Activated naive CD4-positive, alpha-beta T cell treated with Interleukin-2 at 50 U/mL for 16 hours (primary cell): ENCODE measurements at regions not wholly inside any gene's neighbourhood (a gene's known extent, or its start where the extent isn't known, plus 50 kb on each side); places are given as distances from the start of the nearest gene placed in this dataset.
"Not testable (repeated sequence)": the region's sequence is repeated elsewhere in the genome, so short reads cannot be mapped to it uniquely, and the experiment has no call there.

Source experiments
- DNase-seq: peaks from one replicate; pipeline ENCODE4 v3.0.0-alpha.2; 2020

GRCh38 chr20:53855733-53856132, 214.7 kb downstream of the BCAS1 start:
- DNase-seq = no peak

DNA sequence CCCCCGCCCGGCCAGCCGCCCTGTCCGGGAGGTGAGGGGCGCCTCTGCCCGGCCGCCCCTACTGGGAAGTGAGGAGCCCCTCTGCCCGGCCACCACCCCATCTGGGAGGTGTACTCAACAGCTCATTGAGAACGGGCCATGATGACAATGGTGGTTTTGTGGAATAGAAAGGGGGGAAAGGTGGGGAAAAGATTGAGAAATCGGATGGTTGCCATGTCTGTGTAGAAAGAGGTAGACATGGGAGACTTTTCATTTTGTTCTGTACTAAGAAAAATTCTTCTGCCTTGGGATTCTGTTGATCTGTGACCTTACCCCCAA, 215.8 kb downstream of the BCAS1 start:
- DNase-seq = not testable (repeated sequence)

- no peak for DNase-seq
Measured at GRCh38 chr20:53853111-53853713, 217.2 kb downstream of the BCAS1 start.

- no peak for DNase-seq
Measured at GRCh38 chr20:53852691-53853090, 217.7 kb downstream of the BCAS1 start.

DNA sequence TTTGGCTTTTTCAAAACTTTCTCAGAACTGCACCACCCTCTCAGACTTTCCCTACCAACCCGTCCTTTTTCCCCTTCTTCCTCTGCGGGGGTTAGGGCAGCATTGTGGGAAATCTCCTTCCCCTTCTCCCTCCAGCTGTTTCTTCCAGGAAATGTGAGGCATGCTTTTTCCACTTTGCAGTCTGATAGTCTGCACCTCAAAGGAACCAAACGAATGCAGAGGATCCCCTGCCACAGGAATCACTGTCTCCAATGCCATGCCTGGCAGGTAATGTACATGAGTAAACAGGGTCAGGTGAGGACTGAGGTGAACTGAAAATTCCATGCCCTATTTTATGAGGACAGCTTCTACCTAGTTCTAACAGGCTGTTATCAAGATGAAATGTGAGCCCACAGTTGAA, 218.4 kb downstream of the BCAS1 start:
- DNase-seq = no peak

DNA sequence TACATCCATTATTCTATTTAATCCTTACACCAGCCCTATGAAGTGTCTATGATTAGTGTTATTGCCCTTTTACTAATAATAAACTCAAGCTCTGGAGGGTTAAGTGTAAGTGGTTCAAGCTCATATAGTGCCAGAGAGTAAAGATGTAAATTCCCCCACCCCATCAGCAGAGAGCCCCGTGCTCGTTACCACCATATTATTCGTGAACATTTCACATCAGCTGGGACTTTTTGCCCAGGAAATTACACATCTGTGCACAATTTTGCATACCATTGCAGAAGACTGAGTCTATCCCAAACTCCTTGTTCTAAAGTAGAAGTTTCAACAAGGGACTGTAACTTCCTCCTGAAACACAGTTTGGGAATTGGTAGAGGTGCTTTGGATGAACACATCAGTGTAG, 220.1 kb downstream of the BCAS1 start:
- no peak for DNase-seq

- DNase-seq = no peak
Measured at GRCh38 chr20:53849471-53850059, 220.8 kb downstream of the BCAS1 start.

DNA sequence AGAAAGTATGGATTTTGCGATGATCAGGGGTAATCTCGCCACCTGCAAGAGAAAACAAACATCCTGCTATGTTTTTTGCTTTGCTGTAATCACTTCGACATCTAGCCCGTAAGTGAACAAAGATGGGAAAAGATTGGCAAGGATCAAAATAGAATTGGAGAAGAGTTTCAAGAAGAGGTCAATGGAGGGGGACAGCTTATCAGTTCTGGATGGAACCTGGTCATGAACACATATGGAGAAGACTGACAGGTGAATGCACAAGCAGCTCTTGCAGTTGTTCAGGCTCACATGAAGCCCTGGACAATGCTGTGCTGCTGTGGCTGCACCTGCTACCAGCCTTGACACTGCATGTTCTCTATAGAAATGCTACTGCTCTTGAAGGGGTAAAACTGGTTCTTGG, 222.1 kb downstream of the BCAS1 start:
- DNase-seq = no peak

DNA sequence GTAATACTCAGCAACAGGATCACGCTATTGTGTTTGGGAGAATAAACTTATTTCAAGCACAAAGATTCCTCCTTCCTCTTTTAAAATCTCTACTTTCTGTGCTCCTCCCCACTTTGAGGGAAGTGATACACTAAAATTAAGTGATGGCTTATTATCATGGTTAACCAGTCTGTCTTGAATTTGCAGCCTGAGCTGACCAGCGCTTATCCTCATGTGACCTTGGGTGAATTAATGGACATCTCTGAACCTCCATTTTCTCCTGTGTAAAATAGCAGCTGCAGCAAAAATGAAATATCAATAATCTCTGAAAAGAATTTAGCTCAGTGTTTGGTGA, 222.6 kb downstream of the BCAS1 start:
- no peak for DNase-seq

GRCh38 chr20:53847139-53847836, 223.1 kb downstream of the BCAS1 start:
- DNase-seq = no peak

DNA sequence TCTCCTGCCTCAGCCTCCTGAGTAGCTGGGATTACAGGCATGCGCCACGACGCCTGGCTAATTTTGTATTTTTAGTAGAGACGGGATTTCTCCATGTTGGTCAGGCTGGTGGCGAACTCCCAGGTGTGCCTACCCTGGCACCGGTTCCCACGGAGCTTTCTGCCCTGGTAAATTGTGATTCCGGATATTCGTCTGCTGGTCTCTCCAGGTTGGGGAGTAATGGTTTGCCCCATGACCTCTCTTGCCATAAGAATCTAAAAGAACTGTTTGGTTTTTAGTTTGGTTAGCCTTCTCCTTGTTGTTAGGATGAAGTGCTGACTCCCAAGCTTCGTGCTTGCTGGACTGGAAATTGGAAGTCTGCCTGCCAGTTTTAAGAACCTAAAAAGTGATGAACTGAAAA, 223.8 kb downstream of the BCAS1 start:
- DNase-seq = no peak

GRCh38 chr20:53845980-53846379, 224.4 kb downstream of the BCAS1 start:
- no peak for DNase-seq

- no peak for DNase-seq
Measured at GRCh38 chr20:53844259-53844658, 226.1 kb downstream of the BCAS1 start.

DNA sequence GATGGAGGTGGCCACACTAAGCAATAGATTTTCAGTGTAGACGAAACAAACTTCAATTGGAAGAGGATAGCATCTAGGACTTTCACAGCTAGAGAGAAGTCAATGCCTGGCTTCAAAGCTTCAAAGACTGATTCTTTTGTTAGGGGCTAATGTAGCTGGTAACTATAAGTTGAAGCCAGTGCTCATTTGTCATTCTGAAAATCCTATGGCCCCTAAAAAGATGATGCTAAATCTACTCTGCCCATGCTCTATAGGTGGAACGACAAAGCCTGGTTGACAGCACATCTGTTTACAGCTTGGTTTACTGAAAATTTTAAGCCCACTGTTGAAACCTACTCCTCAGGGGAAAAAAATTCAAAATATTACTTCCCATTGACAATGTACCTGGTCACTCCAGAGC, 226.7 kb downstream of the BCAS1 start:
- DNase-seq = no peak

DNA sequence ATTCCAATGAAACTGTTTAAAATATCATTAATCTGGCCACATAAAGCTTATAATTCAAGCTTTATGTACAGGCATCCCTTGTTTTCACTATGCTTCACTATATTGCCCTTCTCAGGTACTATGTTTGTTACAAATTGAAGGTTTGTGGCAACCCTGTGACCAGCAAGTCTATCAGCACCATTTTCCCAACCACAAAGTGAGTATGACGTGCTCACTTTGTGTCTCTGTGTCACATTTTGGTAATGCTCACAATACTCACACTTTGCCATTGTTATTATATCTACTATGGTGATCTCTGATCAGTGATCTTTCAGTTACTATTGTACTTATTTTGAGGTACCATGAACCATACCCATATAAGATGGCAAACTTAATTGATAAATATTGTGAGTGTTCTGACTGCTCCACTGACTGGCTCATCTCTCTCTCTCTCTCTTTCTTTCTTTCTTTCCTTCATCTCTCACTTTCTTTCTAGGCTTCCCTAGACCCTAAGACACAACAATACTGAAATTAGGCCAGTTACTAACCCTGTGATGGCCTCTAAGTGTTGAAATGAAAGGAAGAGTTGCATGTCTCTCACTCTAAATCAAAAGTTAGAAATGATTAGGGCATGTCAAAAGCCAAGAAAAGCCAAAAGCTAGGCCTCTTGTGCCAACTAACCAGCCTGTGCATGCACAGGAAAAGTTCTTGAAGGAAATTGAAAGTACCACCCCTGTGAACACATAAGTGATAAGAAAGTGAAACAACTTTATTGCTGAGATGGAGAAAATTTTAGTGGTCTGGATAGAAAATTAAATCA, 227.9 kb downstream of the BCAS1 start:
- no peak for DNase-seq

- DNase-seq = no peak
Measured at GRCh38 chr20:53841741-53842140, 228.7 kb downstream of the BCAS1 start.

DNA sequence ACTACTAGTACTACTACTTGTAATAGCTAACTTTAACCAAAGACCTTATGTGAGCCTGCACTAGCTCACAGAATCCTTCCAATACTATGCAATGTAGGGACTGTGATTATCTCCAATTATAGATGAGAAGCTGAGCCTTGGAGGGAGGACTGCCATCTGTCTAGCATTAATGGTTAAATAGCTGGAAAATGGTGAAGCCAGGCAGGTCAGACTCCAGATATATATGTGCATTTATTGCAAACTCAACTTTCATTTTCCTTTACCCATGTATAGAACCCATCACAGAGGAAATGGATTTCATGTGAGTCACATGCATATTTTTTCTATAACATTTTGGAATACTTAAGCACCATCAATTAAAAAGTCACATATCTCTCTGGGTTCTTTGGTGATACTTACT, 229.9 kb downstream of the BCAS1 start:
- no peak for DNase-seq

- peak; percentile 41 for DNase-seq
Measured at GRCh38 chr20:53839423-53840176, 230.8 kb downstream of the BCAS1 start.

DNA sequence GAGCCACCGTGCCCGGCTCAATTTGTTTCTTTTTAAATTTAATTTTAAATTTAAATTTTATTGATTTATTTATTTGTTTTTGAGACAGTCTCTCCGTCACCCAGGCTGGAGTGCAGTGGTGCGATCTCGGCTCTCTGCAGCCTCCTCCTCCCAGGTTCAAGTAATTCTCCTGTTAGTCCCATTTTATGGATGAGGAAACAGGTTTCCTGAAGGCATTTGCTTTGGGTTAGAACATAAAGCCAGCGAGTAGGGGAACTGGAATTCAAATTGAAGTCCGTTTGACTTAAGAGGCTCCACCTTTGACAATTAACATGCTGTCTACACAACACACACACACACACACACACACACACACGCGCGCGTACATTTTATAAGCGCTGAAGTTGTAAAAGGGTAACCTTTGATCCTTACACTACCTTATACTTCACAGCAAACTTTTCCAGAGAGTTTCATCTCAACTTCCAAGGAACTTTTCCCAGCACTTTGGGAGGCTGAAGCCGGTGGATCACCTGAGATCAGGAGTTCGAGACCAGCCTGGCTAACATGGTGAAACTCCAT, 232.0 kb downstream of the BCAS1 start:
- no peak for DNase-seq

- no peak for DNase-seq
Measured at GRCh38 chr20:53837126-53837826, 233.1 kb downstream of the BCAS1 start.

- DNase-seq = no peak
Measured at GRCh38 chr20:53834749-53835148, 235.6 kb downstream of the BCAS1 start.

DNA sequence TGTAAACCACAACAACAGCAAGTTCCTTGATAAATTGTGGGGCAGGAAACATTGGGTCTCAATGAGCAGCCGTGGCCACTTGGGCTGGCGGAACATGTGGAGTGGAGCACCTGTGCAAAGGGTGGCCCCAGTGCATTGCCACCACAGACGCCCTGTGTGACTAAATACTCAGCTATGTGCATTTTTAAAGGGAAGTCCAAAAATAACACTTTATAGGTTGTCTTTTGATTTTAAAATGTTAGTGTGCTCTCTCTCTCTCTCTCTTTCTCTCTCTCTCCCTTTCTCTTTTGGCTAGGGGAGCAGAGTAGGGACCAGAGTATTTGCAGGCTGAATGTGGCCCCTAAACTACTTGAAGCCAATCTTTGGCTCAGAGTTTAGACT, 236.3 kb downstream of the BCAS1 start:
- DNase-seq = no peak
